ENCODE measurements at regions not wholly inside any gene's neighbourhood (a gene's known extent, or its start where the extent isn't known, plus 50 kb on each side); places are given as distances from the start of the nearest gene placed in this dataset.

DNA sequence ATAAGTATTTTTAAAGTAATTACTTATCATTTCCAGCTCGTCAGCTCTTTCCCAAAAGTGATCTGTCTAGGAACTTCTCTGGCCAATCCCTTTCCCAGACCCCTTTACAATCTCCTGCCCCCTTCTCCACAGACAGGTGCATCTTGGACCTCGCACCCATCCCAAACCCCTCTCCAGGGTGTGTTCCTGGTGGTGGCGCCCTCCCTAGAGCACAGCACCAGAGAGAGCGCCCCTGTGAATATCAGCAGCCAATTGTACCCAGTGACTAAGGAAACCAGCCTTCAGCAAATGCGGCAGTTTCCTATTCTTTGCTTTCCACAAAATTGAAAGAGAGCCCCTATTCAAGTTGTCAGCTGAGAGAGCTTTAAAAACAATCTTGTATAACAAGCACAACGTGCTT is 157.7 kb downstream of the RNASET2 start:
- in situ Hi-C loops (cut with HindIII; ENCODE audit: extremely low pct_ligation_motif_present, low pct_unique_long_range_greater_than_20kb) = no loop called here
- no TSS peak for BruUV-seq (replicated peaks)
- Histone ChIP-seq H3K36me3 (replicated peaks in 1 of 2; ENCODE audit: control insufficient read depth in 1 of 2, insufficient read depth in 2 of 2, low read length in 2 of 2) (no peaks in the 10 kb centered on the region), H3K27me3 (ENCODE audit: control insufficient read depth in 1 of 2, insufficient read depth in 2 of 2, low read length in 2 of 2) (0 out of 5 replicates have a peak, but pooled peaks cover 0 to 3% of the 10 kb centered on the region in 2 experiments), H4K20me1 (ENCODE audit: insufficient read depth, low read length) (no peaks in the 10 kb centered on the region; the same call in 1 of the 2 replicates), H3K4me3 (replicated peaks in 1 of 3; ENCODE audit: insufficient read depth in 1 of 3, low read depth in 2 of 3, low read length in 3 of 3) (no peak overlapping the region), H3K4me1 (ENCODE audit: insufficient read depth, low read length) (no peaks in the 10 kb centered on the region), H3K9me3 (ENCODE audit: low read length) (no peaks in the 10 kb centered on the region), H3K9ac (ENCODE audit: insufficient read depth, low read depth, low read length) (no peak overlapping the region), H3K4me2 (ENCODE audit: low read depth, low read length) (no peak overlapping the region), H3K27ac (ENCODE audit: extremely low read length, insufficient read depth, low read length) (no peak overlapping the region), H2AFZ (ENCODE audit: low read length) (no peak overlapping the region), H3K79me2 (ENCODE audit: insufficient read depth, low read length) (no peaks in the 10 kb centered on the region)
- ChIA-PET POLR2A (no interaction called here), CTCF (ENCODE audit: low intra/inter-chr PET ratio, low total read pairs) (no interaction called here)
- FAIRE-seq (no peak), ATAC-seq (no peak), DNase-seq (ENCODE audit: low spot score) (no peak)
- intact Hi-C loops (cut with micrococcal nuclease; ENCODE audit: unreplicated experiment) = no loop called here
- TF ChIP-seq, protein P1, sequence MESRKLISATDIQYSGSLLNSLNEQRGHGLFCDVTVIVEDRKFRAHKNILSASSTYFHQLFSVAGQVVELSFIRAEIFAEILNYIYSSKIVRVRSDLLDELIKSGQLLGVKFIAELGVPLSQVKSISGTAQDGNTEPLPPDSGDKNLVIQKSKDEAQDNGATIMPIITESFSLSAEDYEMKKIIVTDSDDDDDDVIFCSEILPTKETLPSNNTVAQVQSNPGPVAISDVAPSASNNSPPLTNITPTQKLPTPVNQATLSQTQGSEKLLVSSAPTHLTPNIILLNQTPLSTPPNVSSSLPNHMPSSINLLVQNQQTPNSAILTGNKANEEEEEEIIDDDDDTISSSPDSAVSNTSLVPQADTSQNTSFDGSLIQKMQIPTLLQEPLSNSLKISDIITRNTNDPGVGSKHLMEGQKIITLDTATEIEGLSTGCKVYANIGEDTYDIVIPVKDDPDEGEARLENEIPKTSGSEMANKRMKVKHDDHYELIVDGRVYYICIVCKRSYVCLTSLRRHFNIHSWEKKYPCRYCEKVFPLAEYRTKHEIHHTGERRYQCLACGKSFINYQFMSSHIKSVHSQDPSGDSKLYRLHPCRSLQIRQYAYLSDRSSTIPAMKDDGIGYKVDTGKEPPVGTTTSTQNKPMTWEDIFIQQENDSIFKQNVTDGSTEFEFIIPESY (CRISPR knock-in tag; IDR thresholded peaks at IDR 0.05) = 0 out of 2 replicates have a peak, but pooled peaks have one; percentile 37
- TF ChIP-seq, protein P2, sequence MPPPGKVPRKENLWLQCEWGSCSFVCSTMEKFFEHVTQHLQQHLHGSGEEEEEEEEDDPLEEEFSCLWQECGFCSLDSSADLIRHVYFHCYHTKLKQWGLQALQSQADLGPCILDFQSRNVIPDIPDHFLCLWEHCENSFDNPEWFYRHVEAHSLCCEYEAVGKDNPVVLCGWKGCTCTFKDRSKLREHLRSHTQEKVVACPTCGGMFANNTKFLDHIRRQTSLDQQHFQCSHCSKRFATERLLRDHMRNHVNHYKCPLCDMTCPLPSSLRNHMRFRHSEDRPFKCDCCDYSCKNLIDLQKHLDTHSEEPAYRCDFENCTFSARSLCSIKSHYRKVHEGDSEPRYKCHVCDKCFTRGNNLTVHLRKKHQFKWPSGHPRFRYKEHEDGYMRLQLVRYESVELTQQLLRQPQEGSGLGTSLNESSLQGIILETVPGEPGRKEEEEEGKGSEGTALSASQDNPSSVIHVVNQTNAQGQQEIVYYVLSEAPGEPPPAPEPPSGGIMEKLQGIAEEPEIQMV (CRISPR knock-in tag; IDR thresholded peaks at IDR 0.05; ENCODE audit: low read depth) = no peak
- WGBS (ENCODE audit: low lambda C conversion rate) = 51% methylated on average over 6 of the region's 6 CpGs

DNA sequence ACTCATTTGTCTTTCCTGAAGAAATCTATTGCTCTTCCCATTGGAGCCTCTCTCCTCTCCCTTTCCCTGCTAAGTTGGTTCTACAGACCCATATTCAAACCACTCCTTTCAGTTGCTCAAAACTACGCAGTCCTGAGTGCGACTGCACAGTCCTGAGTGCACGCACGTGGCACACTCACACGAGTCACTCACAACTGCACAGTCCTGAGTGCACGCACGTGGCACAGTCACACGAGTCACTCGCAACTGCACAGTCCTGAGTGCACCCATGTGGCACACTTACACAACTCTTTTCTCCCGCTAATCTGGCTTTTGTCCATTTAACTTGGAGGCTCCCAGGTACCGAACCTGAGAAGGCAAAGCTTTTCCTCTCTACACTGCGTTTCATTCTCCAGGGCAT is 159.7 kb downstream of the RNASET2 start:
- no TSS peak for BruUV-seq (replicated peaks)
- Histone ChIP-seq H3K4me1 (ENCODE audit: insufficient read depth, low read length) (no peaks in the 10 kb centered on the region), H2AFZ (ENCODE audit: low read length) (no peak overlapping the region), H3K9me3 (ENCODE audit: low read length) (no peaks in the 10 kb centered on the region), H3K27me3 (ENCODE audit: control insufficient read depth in 1 of 2, insufficient read depth in 2 of 2, low read length in 2 of 2) (no peaks in the 10 kb centered on the region), H3K9ac (ENCODE audit: insufficient read depth, low read depth, low read length) (no peak overlapping the region), H3K27ac (ENCODE audit: extremely low read length, insufficient read depth, low read length) (no peak overlapping the region), H3K4me2 (ENCODE audit: low read depth, low read length) (no peak overlapping the region), H4K20me1 (ENCODE audit: insufficient read depth, low read length) (no peaks in the 10 kb centered on the region; the same call in 1 of the 2 replicates), H3K4me3 (replicated peaks in 1 of 3; ENCODE audit: insufficient read depth in 1 of 3, low read depth in 2 of 3, low read length in 3 of 3) (no peak overlapping the region), H3K79me2 (ENCODE audit: insufficient read depth, low read length) (no peaks in the 10 kb centered on the region), H3K36me3 (replicated peaks in 1 of 2; ENCODE audit: control insufficient read depth in 1 of 2, insufficient read depth in 2 of 2, low read length in 2 of 2) (no peaks in the 10 kb centered on the region)
- in situ Hi-C loops (cut with HindIII; ENCODE audit: extremely low pct_ligation_motif_present, low pct_unique_long_range_greater_than_20kb) (no loop called here), intact Hi-C loops (cut with micrococcal nuclease; ENCODE audit: unreplicated experiment) (no loop called here)
- 54% methylated on average over 12 of the region's 12 CpGs for WGBS (ENCODE audit: low lambda C conversion rate)
- ChIA-PET CTCF (ENCODE audit: low intra/inter-chr PET ratio, low total read pairs) (no interaction called here), POLR2A (no interaction called here)
- DNase-seq (ENCODE audit: low spot score) (no peak), ATAC-seq (0 out of 3 replicates have a peak, but pooled peaks have one; percentile 29), FAIRE-seq (no peak)
- no peak for TF ChIP-seq PCBP1 (IDR thresholded peaks at IDR 0.05; ENCODE audit: borderline replicate concordance, low read depth, low read length)
- TF ChIP-seq, protein P3, sequence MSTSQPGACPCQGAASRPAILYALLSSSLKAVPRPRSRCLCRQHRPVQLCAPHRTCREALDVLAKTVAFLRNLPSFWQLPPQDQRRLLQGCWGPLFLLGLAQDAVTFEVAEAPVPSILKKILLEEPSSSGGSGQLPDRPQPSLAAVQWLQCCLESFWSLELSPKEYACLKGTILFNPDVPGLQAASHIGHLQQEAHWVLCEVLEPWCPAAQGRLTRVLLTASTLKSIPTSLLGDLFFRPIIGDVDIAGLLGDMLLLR (CRISPR knock-in tag; IDR thresholded peaks at IDR 0.05) = no peak
- no peak for TF ChIP-seq ZFP90 (CRISPR knock-in tag; IDR thresholded peaks at IDR 0.05; ENCODE audit: borderline replicate concordance)
- no peak for TF ChIP-seq CREB1 (IDR thresholded peaks at IDR 0.05)
- TF ChIP-seq CREB1 (CRISPR knock-in tag; IDR thresholded peaks at IDR 0.05) = no peak
- TF ChIP-seq, protein P4, sequence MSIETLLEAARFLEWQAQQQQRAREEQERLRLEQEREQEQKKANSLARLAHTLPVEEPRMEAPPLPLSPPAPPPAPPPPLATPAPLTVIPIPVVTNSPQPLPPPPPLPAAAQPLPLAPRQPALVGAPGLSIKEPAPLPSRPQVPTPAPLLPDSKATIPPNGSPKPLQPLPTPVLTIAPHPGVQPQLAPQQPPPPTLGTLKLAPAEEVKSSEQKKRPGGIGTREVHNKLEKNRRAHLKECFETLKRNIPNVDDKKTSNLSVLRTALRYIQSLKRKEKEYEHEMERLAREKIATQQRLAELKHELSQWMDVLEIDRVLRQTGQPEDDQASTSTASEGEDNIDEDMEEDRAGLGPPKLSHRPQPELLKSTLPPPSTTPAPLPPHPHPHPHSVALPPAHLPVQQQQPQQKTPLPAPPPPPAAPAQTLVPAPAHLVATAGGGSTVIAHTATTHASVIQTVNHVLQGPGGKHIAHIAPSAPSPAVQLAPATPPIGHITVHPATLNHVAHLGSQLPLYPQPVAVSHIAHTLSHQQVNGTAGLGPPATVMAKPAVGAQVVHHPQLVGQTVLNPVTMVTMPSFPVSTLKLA (IDR thresholded peaks at IDR 0.05) = peak; percentile 91
- TF ChIP-seq HES4 (CRISPR knock-in tag; IDR thresholded peaks at IDR 0.05; ENCODE audit: borderline replicate concordance) = no peak
- no peak for TF ChIP-seq HNRNPL (IDR thresholded peaks at IDR 0.05; ENCODE audit: low read depth, low read length)
- no peak for TF ChIP-seq SNAI1 (CRISPR knock-in tag; IDR thresholded peaks at IDR 0.05; ENCODE audit: borderline replicate concordance)
- TF ChIP-seq, protein P5, sequence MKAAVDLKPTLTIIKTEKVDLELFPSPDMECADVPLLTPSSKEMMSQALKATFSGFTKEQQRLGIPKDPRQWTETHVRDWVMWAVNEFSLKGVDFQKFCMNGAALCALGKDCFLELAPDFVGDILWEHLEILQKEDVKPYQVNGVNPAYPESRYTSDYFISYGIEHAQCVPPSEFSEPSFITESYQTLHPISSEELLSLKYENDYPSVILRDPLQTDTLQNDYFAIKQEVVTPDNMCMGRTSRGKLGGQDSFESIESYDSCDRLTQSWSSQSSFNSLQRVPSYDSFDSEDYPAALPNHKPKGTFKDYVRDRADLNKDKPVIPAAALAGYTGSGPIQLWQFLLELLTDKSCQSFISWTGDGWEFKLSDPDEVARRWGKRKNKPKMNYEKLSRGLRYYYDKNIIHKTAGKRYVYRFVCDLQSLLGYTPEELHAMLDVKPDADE (CRISPR knock-in tag; IDR thresholded peaks at IDR 0.05) = no peak

Measured in HepG2 (cell line).